ENCODE measurements at regions not wholly inside any gene's neighbourhood (a gene's known extent, or its start where the extent isn't known, plus 50 kb on each side); places are given as distances from the start of the nearest gene placed in this dataset.

DNA sequence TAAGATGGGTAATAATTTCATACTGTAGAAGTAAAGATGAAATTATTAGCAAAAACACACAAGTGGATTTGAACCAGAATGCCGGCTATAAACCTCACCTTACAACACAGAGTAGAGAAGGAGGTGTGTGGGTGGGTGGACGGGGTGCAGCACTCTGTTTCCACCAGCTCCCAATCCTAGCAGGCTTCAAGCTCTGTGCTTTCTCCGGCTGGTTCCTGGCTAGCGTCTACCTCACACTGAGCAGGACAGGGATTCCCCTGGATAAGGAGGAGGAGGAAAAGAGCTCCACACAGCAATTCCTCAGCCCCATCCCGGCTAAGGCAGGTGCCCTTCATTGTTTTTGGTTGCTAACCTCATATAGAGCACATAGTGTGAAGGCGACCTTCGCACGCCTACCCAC, 453.3 kb downstream of the C6orf118 start:
- H3K79me2 ChIP-seq = no peaks in the 10 kb centered on the region
- H3K9me2 ChIP-seq (replicated peaks; ENCODE audit: insufficient read depth) = no peaks in the 10 kb centered on the region
- H3K9me3 ChIP-seq (ENCODE audit: low read depth) = no peaks in the 10 kb centered on the region
- H2AFZ ChIP-seq = no peak overlapping the region
- WGBS (ENCODE audit: low lambda C conversion rate, missing lambda C conversion rate) = 77% methylated on average over 8 of the region's 8 CpGs
- no peaks in the 10 kb centered on the region for H4K20me1 ChIP-seq (ENCODE audit: insufficient read depth, poor library complexity, severe bottlenecking)
- no peaks in the 10 kb centered on the region for H3K4me1 ChIP-seq (ENCODE audit: insufficient read depth)
- DNase-seq (ENCODE audit: low spot score) = no peak
- H3K4me3 ChIP-seq = no peak overlapping the region
- no peak overlapping the region for H3K4me2 ChIP-seq
- no peaks in the 10 kb centered on the region for H3K27me3 ChIP-seq
- no peak overlapping the region for H3K27ac ChIP-seq
- no peaks in the 10 kb centered on the region for H3K36me3 ChIP-seq (replicated peaks; ENCODE audit: insufficient read depth, low read depth)
- TF ChIP-seq, protein P1, sequence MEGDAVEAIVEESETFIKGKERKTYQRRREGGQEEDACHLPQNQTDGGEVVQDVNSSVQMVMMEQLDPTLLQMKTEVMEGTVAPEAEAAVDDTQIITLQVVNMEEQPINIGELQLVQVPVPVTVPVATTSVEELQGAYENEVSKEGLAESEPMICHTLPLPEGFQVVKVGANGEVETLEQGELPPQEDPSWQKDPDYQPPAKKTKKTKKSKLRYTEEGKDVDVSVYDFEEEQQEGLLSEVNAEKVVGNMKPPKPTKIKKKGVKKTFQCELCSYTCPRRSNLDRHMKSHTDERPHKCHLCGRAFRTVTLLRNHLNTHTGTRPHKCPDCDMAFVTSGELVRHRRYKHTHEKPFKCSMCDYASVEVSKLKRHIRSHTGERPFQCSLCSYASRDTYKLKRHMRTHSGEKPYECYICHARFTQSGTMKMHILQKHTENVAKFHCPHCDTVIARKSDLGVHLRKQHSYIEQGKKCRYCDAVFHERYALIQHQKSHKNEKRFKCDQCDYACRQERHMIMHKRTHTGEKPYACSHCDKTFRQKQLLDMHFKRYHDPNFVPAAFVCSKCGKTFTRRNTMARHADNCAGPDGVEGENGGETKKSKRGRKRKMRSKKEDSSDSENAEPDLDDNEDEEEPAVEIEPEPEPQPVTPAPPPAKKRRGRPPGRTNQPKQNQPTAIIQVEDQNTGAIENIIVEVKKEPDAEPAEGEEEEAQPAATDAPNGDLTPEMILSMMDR (IDR thresholded peaks at IDR 0.05; ENCODE audit: poor library complexity) = no peak
- TF ChIP-seq EZH2 (IDR thresholded peaks at IDR 0.05; ENCODE audit: borderline replicate concordance) = no peak
- no peak for TF ChIP-seq EZH2phosphoT487 (IDR thresholded peaks at IDR 0.05; ENCODE audit: low read depth, severe bottlenecking, unreplicated experiment)

DNA sequence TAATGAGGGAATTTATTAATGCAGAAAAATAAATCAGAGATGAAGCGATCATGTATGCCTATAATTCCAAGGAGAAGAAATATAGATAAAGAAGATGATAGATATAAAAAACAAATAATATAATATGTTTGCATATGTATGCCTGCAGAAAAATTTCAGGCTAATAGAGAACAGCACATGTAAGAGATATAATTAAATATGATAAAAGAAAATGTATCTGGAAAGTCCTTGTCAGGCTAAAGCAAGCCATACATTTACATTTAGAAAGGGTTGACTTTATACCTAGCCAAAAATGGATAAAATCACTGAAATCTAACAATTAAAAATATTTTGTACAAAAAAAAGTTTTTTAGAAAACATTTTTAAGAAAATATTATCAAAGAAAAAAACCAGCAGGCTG, 454.1 kb downstream of the C6orf118 start:
- no peak for DNase-seq (ENCODE audit: low spot score)
- H3K79me2 ChIP-seq = no peaks in the 10 kb centered on the region
- WGBS (ENCODE audit: low lambda C conversion rate, missing lambda C conversion rate) = 97% methylated on average over 1 of the region's 1 CpG
- H3K36me3 ChIP-seq (replicated peaks; ENCODE audit: insufficient read depth, low read depth) = no peaks in the 10 kb centered on the region
- no peaks in the 10 kb centered on the region for H3K9me3 ChIP-seq (ENCODE audit: low read depth)
- no peak overlapping the region for H3K27ac ChIP-seq
- H3K27me3 ChIP-seq = no peaks in the 10 kb centered on the region
- H3K4me1 ChIP-seq (ENCODE audit: insufficient read depth) = no peaks in the 10 kb centered on the region
- H4K20me1 ChIP-seq (ENCODE audit: insufficient read depth, poor library complexity, severe bottlenecking) = no peaks in the 10 kb centered on the region
- TF ChIP-seq, protein P1 (IDR thresholded peaks at IDR 0.05; ENCODE audit: poor library complexity) = no peak
- H3K4me3 ChIP-seq = no peak overlapping the region
- no peak overlapping the region for H2AFZ ChIP-seq
- H3K9me2 ChIP-seq (replicated peaks; ENCODE audit: insufficient read depth) = no peaks in the 10 kb centered on the region
- no peak overlapping the region for H3K4me2 ChIP-seq

DNA sequence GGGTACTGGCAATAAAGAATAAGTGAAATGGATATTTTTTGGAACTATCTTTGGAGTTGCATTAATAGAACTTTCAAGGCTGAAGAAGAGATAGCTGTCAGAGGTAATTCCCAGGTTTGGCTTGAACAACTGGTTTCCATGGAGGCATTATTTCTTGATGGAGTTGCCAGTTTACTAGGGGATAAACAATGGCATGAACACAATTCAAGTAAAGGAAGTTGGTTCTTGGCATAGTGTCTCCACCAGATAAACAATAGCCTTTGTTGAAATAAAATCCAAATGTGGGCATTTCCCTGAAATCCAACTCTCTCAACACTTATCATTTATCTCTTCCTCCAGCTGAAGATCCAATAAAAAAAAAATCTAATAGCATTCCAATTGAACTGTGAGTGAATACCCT, 454.9 kb downstream of the C6orf118 start:
- no peaks in the 10 kb centered on the region for H3K36me3 ChIP-seq (replicated peaks; ENCODE audit: insufficient read depth, low read depth)
- no peak overlapping the region for H3K27ac ChIP-seq
- H2AFZ ChIP-seq = no peak overlapping the region
- H3K79me2 ChIP-seq = no peaks in the 10 kb centered on the region
- no peaks in the 10 kb centered on the region for H3K9me3 ChIP-seq (ENCODE audit: low read depth)
- H3K4me2 ChIP-seq = no peak overlapping the region
- no peaks in the 10 kb centered on the region for H4K20me1 ChIP-seq (ENCODE audit: insufficient read depth, poor library complexity, severe bottlenecking)
- DNase-seq (ENCODE audit: low spot score) = no peak
- TF ChIP-seq EZH2 (IDR thresholded peaks at IDR 0.05; ENCODE audit: borderline replicate concordance) = no peak
- TF ChIP-seq, protein P1 (IDR thresholded peaks at IDR 0.05; ENCODE audit: poor library complexity) = no peak
- H3K9me2 ChIP-seq (replicated peaks; ENCODE audit: insufficient read depth) = no peaks in the 10 kb centered on the region
- no peaks in the 10 kb centered on the region for H3K4me1 ChIP-seq (ENCODE audit: insufficient read depth)
- H3K27me3 ChIP-seq = no peaks in the 10 kb centered on the region
- H3K4me3 ChIP-seq = no peak overlapping the region

DNA sequence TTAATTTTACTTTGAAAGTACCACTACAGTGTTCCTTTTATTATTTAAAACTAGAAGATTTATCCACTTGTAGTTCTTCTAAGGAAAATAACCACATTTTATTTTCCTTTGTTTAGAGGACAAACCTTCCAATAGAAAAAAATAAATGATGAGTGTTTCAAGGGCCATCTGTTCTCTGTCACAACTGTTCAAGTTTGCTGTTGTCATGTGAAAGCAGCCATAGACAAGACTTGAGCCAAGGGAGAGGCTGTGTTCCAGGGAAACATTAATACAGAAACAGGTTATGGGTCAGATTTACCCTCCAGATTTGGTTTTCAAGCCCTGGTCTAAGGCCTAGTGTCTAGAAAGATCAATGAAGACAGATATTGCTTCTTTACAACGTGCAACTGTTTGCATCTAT, 463.6 kb downstream of the C6orf118 start:
- Histone ChIP-seq H3K9me2 (replicated peaks; ENCODE audit: insufficient read depth) (no peaks in the 10 kb centered on the region), H2AFZ (no peak overlapping the region), H3K36me3 (replicated peaks; ENCODE audit: insufficient read depth, low read depth) (no peaks in the 10 kb centered on the region), H3K27me3 (no peaks in the 10 kb centered on the region), H3K9me3 (ENCODE audit: low read depth) (no peaks in the 10 kb centered on the region), H3K4me3 (no peak overlapping the region), H3K4me1 (ENCODE audit: insufficient read depth) (no peaks in the 10 kb centered on the region), H3K4me2 (no peak overlapping the region), H3K27ac (no peak overlapping the region), H4K20me1 (ENCODE audit: insufficient read depth, poor library complexity, severe bottlenecking) (no peaks in the 10 kb centered on the region), H3K79me2 (no peaks in the 10 kb centered on the region)
- no peak for DNase-seq (ENCODE audit: low spot score)
- no peak for TF ChIP-seq EZH2phosphoT487 (IDR thresholded peaks at IDR 0.05; ENCODE audit: low read depth, severe bottlenecking, unreplicated experiment)
- TF ChIP-seq, protein P1 (IDR thresholded peaks at IDR 0.05; ENCODE audit: poor library complexity) = no peak
- TF ChIP-seq EZH2 (IDR thresholded peaks at IDR 0.05; ENCODE audit: borderline replicate concordance) = no peak
- WGBS (ENCODE audit: low lambda C conversion rate, missing lambda C conversion rate) = 67% methylated on average over 1 of the region's 1 CpG
